ENCODE measurements at regions not wholly inside any gene's neighbourhood (a gene's known extent, or its start where the extent isn't known, plus 50 kb on each side); places are given as distances from the start of the nearest gene placed in this dataset.

DNA sequence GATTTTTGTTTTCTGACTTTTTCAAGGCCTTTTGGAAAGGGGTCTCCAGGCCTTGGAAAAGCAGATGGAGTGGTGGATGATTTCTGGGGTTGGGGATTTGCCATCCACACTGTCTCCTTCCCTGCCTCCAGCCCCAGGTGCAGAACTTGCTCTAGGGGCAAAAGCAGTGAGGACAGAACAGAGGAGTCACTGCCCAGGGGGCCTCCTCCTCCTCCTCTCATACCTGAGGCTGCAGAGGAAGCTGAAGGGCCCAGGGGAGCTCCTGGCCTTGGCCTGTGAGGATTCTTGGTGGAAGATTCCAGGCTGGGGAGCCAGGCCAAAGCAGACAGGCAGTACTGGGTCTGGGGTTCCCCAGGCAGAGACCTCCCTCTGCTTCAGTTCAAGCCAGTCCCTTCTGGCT lies 52.3 kb upstream of the URI1 start:
- in situ Hi-C loops (cut with HindIII; ENCODE audit: low sequenced_read_pairs): no loop called here
- no peak overlapping the region for H3K4me3 ChIP-seq (ENCODE audit: low read depth, low read length)
- DNase-seq (ENCODE audit: low read depth): no peak
- TF ChIP-seq CTCF (IDR thresholded peaks at IDR 0.05; ENCODE audit: low read depth, low read length, missing control alignments): no peak

DNA sequence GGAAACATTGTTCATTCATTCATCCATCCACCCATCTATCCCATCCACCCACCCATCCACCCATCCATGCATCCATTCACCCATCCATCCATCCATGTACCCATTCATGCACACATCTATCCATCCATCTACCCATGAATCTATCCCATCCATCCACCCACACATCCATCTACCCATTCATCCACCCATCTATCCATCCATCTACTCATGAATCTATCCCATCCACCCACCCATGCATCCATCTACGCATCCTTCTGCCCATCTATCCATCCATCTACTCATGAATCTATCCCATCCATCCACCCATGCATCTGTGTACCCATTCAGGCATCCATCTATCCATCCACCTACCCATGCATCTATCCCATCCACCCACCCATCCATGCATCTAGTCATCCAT lies 51.6 kb upstream of the URI1 start:
- TF ChIP-seq CTCF (IDR thresholded peaks at IDR 0.05; ENCODE audit: low read depth, low read length, missing control alignments): no peak
- in situ Hi-C loops (cut with HindIII; ENCODE audit: low sequenced_read_pairs): no loop called here
- no peak overlapping the region for H3K4me3 ChIP-seq (ENCODE audit: low read depth, low read length)
- DNase-seq (ENCODE audit: low read depth): no peak

Data from astrocyte of the cerebellum (primary cell).